GM12874 (cell line): ENCODE measurements at regions not wholly inside any gene's neighbourhood (a gene's known extent, or its start where the extent isn't known, plus 50 kb on each side); places are given as distances from the start of the nearest gene placed in this dataset.

Source experiments
- TF ChIP-seq, protein P1 (sequence below): IDR thresholded peaks from 2 replicates; pipeline ENCODE4 v1.5.1; 2011; ENCODE audit warnings: low read depth, mild to moderate bottlenecking, control low read depth, low read length, moderate library complexity; ENCODE audit not compliant: insufficient read depth

DNA sequence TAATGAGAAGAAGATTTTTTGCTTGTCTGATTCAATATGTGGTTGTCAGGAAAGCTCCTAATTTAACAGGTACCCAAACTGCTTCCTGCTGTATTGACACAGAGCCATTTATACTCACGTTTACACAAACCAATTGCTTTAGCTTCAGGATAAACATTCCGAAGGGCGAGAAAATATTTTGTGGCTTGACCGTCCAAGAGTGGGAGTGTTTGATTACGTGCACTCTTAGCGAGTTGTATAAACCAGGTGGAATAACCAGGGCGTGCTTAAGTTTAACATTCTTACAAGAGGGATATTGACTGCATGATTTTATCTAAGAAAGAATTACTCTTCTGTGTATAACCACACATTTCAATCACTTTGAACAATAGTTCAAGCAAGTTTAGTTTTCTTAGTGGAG, 278.7 kb upstream of the TYRP1 start:
- TF ChIP-seq, protein P1, sequence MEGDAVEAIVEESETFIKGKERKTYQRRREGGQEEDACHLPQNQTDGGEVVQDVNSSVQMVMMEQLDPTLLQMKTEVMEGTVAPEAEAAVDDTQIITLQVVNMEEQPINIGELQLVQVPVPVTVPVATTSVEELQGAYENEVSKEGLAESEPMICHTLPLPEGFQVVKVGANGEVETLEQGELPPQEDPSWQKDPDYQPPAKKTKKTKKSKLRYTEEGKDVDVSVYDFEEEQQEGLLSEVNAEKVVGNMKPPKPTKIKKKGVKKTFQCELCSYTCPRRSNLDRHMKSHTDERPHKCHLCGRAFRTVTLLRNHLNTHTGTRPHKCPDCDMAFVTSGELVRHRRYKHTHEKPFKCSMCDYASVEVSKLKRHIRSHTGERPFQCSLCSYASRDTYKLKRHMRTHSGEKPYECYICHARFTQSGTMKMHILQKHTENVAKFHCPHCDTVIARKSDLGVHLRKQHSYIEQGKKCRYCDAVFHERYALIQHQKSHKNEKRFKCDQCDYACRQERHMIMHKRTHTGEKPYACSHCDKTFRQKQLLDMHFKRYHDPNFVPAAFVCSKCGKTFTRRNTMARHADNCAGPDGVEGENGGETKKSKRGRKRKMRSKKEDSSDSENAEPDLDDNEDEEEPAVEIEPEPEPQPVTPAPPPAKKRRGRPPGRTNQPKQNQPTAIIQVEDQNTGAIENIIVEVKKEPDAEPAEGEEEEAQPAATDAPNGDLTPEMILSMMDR: no peak

DNA sequence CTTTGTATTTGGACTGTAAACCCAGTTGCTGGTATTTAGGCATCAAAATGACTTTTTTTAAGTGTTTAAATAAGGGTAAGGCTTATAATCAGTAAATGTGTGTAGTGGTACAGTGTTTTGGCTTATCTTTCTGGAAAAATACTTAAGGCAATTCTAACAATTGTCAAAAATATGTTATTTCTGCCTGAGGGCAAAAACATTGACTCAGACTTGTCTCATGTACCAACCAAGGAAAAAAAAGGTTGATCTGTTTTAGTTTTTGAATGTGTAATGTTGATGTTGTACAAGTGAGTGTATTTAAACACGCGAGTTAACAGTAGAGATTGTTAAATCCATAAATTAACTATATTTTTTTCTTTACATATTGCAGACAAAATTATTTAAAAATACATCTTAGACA, 277.8 kb upstream of the TYRP1 start:
- TF ChIP-seq, protein P1: no peak

DNA sequence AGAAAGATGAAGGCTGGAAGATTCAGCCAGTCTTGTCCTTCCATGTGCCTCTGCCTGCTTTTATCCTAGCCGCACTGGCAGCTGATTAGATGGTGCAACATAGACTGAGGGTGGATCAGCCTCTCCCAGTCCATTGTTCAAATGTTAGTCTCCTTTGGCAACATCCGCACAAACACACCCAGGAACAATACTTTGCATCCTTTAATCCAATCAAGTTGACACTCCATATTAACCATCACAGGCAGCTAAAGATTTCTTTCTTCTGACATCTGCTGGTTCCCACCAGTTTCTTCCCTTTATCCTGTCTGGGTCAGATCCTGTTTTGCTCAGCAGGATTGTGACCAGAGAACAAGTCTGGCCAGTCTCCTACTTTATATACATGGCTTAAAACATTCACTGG, 276.5 kb upstream of the TYRP1 start:
- TF ChIP-seq, protein P1: no peak

DNA sequence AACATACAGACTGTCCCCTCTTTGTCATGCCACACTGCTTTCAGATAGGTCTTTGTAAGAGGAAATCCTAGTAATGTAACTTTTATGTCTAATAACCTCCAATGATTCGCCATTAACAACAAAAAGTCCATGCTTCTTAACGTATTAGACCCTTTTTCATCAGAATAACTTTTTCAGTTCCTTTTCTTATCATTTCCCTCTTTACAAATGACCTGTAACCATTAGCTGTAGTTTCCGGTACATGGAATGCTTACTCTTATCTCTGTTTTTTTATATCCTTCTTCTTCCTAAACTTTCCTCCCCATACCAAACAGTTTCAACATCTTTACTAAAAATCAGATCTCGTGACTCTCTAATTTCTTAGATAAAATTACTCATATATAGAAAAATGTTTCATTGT, 268.9 kb upstream of the TYRP1 start:
- TF ChIP-seq, protein P1: no peak

DNA sequence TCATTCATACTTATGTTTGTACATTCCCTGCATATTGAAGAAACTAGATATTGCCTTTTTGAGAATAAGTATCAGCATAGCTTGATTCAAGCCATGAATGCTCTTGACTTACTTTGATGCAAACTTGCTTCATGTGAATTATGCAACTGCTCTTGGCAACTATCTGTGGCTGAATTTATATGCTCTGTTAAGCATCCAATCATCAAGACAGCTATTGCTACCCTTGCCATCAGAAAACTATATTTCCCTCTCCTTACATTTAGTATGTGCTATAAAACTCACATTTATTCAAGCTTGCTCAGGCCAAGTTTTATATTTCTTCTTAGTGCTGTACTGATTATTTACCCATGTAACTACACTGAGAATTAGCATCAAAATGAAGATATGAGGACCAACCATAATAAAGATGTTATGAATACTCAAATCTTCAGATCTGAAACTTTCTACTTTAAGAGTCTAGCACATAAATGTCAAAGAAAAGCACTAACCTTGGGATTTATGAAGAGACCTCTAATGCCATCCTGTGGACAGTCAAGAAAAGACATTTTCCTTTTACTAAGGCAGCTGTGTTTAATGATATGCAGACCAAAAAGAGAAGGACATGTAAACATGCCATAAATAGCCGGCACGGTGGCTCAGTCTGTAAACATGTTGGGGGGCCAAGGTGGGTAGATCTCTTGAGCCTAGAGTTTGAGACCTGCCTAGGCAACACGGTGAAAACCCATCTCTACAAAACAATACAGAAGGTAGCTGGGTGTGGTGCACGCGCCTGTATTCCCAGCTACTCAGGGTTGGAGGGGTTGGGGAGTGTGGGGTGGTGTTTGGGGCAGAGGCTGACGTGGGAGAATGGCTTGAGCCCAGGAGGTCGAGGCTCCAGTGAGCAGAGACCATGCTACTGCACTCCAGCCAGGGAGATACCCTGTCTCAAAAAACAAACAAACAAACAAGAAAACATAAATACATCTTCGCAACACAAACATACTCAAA, 267.0 kb upstream of the TYRP1 start:
- TF ChIP-seq, protein P1: no peak

DNA sequence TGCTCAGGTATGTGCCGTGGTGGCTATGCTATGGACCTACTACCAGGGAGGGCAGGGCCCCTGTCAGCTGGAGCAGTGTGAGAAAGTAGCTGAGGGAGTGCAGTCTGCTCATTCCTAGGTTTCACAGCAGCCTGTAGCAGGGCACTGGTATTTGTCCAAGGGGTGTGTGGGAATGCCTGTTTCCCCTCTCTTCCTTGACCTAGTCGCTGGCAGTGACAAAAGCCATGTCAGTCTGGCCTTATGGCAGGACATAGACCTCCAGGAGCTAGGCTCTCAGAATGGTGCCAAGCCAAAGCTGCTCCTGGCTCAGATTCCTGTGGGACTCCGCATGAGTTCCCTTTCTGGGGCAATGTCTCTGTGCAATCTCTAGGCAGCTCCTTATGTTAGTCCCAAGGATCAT, 253.9 kb upstream of the TYRP1 start:
- TF ChIP-seq, protein P1: no peak

DNA sequence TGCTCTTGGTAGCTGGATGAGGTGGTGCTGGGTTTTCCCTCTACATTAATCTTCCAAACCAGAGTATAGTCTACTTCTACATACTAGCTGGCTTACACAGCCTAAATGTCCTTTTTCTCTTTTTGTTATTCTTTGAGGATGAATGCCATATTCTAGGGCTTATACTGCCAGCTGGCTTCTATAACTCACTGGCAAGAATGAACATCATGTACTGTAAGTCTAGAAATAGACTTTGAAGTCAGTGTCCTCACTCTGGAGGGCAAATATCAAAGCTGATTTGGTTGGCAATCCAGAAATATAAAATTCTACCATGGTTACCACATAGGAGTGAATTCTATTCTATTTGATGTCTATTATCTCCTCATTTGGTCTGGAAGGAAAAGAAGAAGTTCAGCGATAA, 251.7 kb upstream of the TYRP1 start:
- TF ChIP-seq, protein P1: no peak
